RKO (cell line): ENCODE measurements at regions not wholly inside any gene's neighbourhood (a gene's known extent, or its start where the extent isn't known, plus 50 kb on each side); places are given as distances from the start of the nearest gene placed in this dataset.

Experiments used
- DNase-seq: peaks from one replicate; pipeline ENCODE4 v3.0.0-alpha.2; 2016; ENCODE audit warnings: low spot score

GRCh38 chr19:29096896-29097295 is 116.1 kb downstream of the UQCRFS1 start:
- DNase-seq: no peak

- DNase-seq: no peak
These were observed 119.4 kb downstream of the UQCRFS1 start for GRCh38 chr19:29093553-29093908.

- no peak for DNase-seq
These were observed 120.0 kb downstream of the UQCRFS1 start for GRCh38 chr19:29092712-29093552.

- DNase-seq: no peak
These were observed 122.0 kb downstream of the UQCRFS1 start for GRCh38 chr19:29090783-29091526.

GRCh38 chr19:29089315-29089870 is 123.6 kb downstream of the UQCRFS1 start:
- DNase-seq: no peak

GRCh38 chr19:29088761-29089160 is 124.2 kb downstream of the UQCRFS1 start:
- DNase-seq: no peak

GRCh38 chr19:29086646-29087045 is 126.3 kb downstream of the UQCRFS1 start:
- no peak for DNase-seq

GRCh38 chr19:29086182-29086581 is 126.8 kb downstream of the UQCRFS1 start:
- no peak for DNase-seq

GRCh38 chr19:29085630-29086029 is 127.3 kb downstream of the UQCRFS1 start:
- no peak for DNase-seq

- no peak for DNase-seq
These were observed 127.7 kb downstream of the UQCRFS1 start for GRCh38 chr19:29085206-29085605.

GRCh38 chr19:29084266-29084665 is 128.7 kb downstream of the UQCRFS1 start:
- peak; percentile 18 for DNase-seq

GRCh38 chr19:29083863-29084262 is 129.1 kb downstream of the UQCRFS1 start:
- DNase-seq: no peak

GRCh38 chr19:29079356-29080032 is 133.5 kb downstream of the UQCRFS1 start:
- DNase-seq: no peak

GRCh38 chr19:29076963-29077362 is 136.0 kb downstream of the UQCRFS1 start:
- DNase-seq: no peak

- no peak for DNase-seq
These were observed 136.8 kb downstream of the UQCRFS1 start for GRCh38 chr19:29076161-29076560.

GRCh38 chr19:29075149-29075548 is 137.8 kb downstream of the UQCRFS1 start:
- no peak for DNase-seq

GRCh38 chr19:29074579-29074978 is 138.4 kb downstream of the UQCRFS1 start:
- DNase-seq: no peak

GRCh38 chr19:29067831-29068230 is 145.1 kb downstream of the UQCRFS1 start:
- DNase-seq: no peak

GRCh38 chr19:29062475-29063435 is 150.2 kb downstream of the UQCRFS1 start:
- no peak for DNase-seq

GRCh38 chr19:29060813-29061364 is 152.1 kb downstream of the UQCRFS1 start:
- DNase-seq: no peak

- no peak for DNase-seq
These were observed 156.4 kb downstream of the UQCRFS1 start for GRCh38 chr19:29056535-29056934.
